Endothelial cell of umbilical vein (primary cell): ENCODE measurements at regions not wholly inside any gene's neighbourhood (a gene's known extent, or its start where the extent isn't known, plus 50 kb on each side); places are given as distances from the start of the nearest gene placed in this dataset.

Experiments
- BruUV-seq: library from RNA; stranded (reverse); fragments of 400-500 nt; replicated peaks from 2 replicates; lab custom pipeline; 2021; lab: Mats Ljungman, UMichigan
- CTCF ChIA-PET: fragments of 300-600, 350-600 bp; sonication (Branson Sonifier 250); formaldehyde crosslinking; loops from one replicate; lab custom pipeline; 2021; ENCODE audit warnings: antibody characterized with exemption, inconsistent platforms; lab: Charles Lee
- POLR2A ChIA-PET: fragments of 300-600, 350-600 bp; sonication (Branson Sonifier 250); formaldehyde crosslinking; loops from one replicate; lab custom pipeline; 2021; ENCODE audit warnings: antibody characterized with exemption, inconsistent platforms; lab: Charles Lee
- DNase-seq: peaks from one replicate; pipeline ENCODE4 v3.0.0-alpha.2; 2011; ENCODE audit warnings: low read depth, low spot score
- FAIRE-seq: peaks from 2 replicates; lab custom pipeline; 2011; peaks lifted over from hg19 to GRCh38; lab: Jason Lieb, UNC
- H2AFZ ChIP-seq: 2 replicates; pipeline ENCODE4 v1.6.0; 2012; ENCODE audit warnings: low read depth, low read length, control low read depth, inconsistent platforms
- H3K27ac ChIP-seq: 2 replicates; pipeline ENCODE4 v1.5.1; 2011; ENCODE audit warnings: low read depth, mild to moderate bottlenecking, control low read depth, low read length, moderate library complexity; ENCODE audit not compliant: insufficient read depth
- H3K27me3 ChIP-seq, 2 experiments: 2 replicates each; pipeline versions ENCODE4 v1.6.0 to v1.6.1; 2011; ENCODE audit warnings: low read length in 2 of 2, mixed read lengths in 1 of 2; ENCODE audit not compliant: control insufficient read depth in 2 of 2, insufficient read depth in 2 of 2
- H3K36me3 ChIP-seq, 2 experiments: 2 replicates in 1 of 2; 3 replicates in 1 of 2; pipeline ENCODE4 v1.5.1; 2011; ENCODE audit warnings: low read length in 2 of 2, mild to moderate bottlenecking in 1 of 2, moderate library complexity in 1 of 2; ENCODE audit not compliant: control insufficient read depth in 2 of 2, insufficient read depth in 2 of 2; ENCODE audit errors: extremely low read depth in 1 of 2
- H3K4me1 ChIP-seq: 3 replicates; pipeline ENCODE4 v1.5.1; 2011; ENCODE audit warnings: mild to moderate bottlenecking, low read length; ENCODE audit not compliant: control insufficient read depth, insufficient read depth; ENCODE audit errors: extremely low read depth
- H3K4me2 ChIP-seq: 2 replicates; pipeline ENCODE4 v1.6.1; 2011; ENCODE audit warnings: low read length, control low read depth, mixed read lengths; ENCODE audit not compliant: insufficient read depth
- H3K4me3 ChIP-seq, 3 experiments: fragments of 200-600 bp in 1 of 3; sonication (generic), shearing (Covaris generic) in 1 of 3; replicated peaks in 1 of 3; 2 replicates each; pipeline ENCODE4 v1.5.1; 2011 to 2016; ENCODE audit warnings: control low read depth in 3 of 3, low read length in 3 of 3, mild to moderate bottlenecking in 2 of 3, inconsistent platforms in 1 of 3, low read depth in 1 of 3, moderate library complexity in 1 of 3; ENCODE audit not compliant: insufficient read depth in 1 of 3
- H3K79me2 ChIP-seq: 2 replicates; pipeline ENCODE4 v1.6.0; 2012; ENCODE audit warnings: low read length, inconsistent platforms; ENCODE audit not compliant: control insufficient read depth, insufficient read depth
- H3K9ac ChIP-seq: replicated peaks from 2 replicates; pipeline ENCODE3; 2011; ENCODE audit warnings: low read length, control low read depth; ENCODE audit not compliant: insufficient read depth; ENCODE audit errors: extremely low read depth
- H3K9me1 ChIP-seq: replicated peaks from 3 replicates; pipeline ENCODE4 v1.6.0; 2011; ENCODE audit warnings: mild to moderate bottlenecking, low read length; ENCODE audit not compliant: control insufficient read depth, insufficient read depth; ENCODE audit errors: extremely low read depth
- H3K9me3 ChIP-seq: replicated peaks from 2 replicates; pipeline ENCODE4 v1.5.1; 2012; ENCODE audit warnings: low read length, inconsistent platforms; ENCODE audit not compliant: control insufficient read depth, insufficient read depth
- H4K20me1 ChIP-seq: replicated peaks from 2 replicates; pipeline ENCODE3; 2011; ENCODE audit warnings: mild to moderate bottlenecking, low read length; ENCODE audit not compliant: control insufficient read depth, insufficient read depth; ENCODE audit errors: extremely low read depth
- EZH2 ChIP-seq: IDR thresholded peaks from 2 replicates; pipeline ENCODE4 v1.6.1; 2012; ENCODE audit warnings: borderline replicate concordance, low read depth, mild to moderate bottlenecking, moderate library complexity, low read length, inconsistent platforms; ENCODE audit not compliant: severe bottlenecking
- FOS ChIP-seq: IDR thresholded peaks from 2 replicates; pipeline ENCODE4 v1.6.1; 2011; ENCODE audit warnings: mild to moderate bottlenecking, low read length, moderate library complexity, borderline replicate concordance; ENCODE audit not compliant: insufficient read depth
- GATA2 ChIP-seq: IDR thresholded peaks from 2 replicates; pipeline ENCODE4 v1.7.0; 2011; ENCODE audit warnings: low read depth, mild to moderate bottlenecking, moderate library complexity, mixed read lengths, low read length; ENCODE audit not compliant: insufficient read length, insufficient read depth
- JUN ChIP-seq: IDR thresholded peaks from 2 replicates; pipeline ENCODE4 v1.6.1; 2011; ENCODE audit warnings: borderline replicate concordance, low read depth; ENCODE audit not compliant: insufficient read length, insufficient read depth
- MYC ChIP-seq: IDR thresholded peaks from one replicate; pipeline ENCODE4 v1.6.1; 2011; ENCODE audit warnings: mild to moderate bottlenecking, low read depth, low read length
- POLR2A ChIP-seq: IDR thresholded peaks from 2 replicates; pipeline ENCODE4 v1.6.1; 2012; ENCODE audit warnings: low read depth, mild to moderate bottlenecking, control low read depth, low read length
- POLR2AphosphoS5 ChIP-seq: IDR thresholded peaks from 2 replicates; pipeline ENCODE4 v1.6.1; 2012; ENCODE audit warnings: low read depth, mild to moderate bottlenecking, control low read depth, low read length, moderate library complexity; ENCODE audit not compliant: insufficient read depth
- dilution Hi-C: fragments of 300-500 bp; cut with MboI; formaldehyde crosslinking; loops from one replicate; pipeline ENCODE4 v1.15.0; 2019; ENCODE audit warnings: low sequenced_read_pairs; ENCODE audit not compliant: extremely low pct_ligation_motif_present
- intact Hi-C: fragments of 100-400 bp; cut with micrococcal nuclease; formaldehyde crosslinking; loops from one replicate; pipeline ENCODE4 v1.10.0; 2022
- TF ChIP-seq, protein P1 (sequence below), 2 donors: IDR thresholded peaks; 1 replicate in 1 of 2; 2 replicates in 1 of 2; pipeline ENCODE4 v1.5.1; 2011; ENCODE audit warnings: low read length in 2 of 2, mild to moderate bottlenecking in 2 of 2, moderate library complexity in 2 of 2, control low read depth in 1 of 2, inconsistent platforms in 1 of 2, low read depth in 1 of 2; ENCODE audit not compliant: insufficient read depth in 1 of 2; ENCODE audit errors: extremely low read depth in 1 of 2
- TF ChIP-seq, protein P2 (sequence below): IDR thresholded peaks from 2 replicates; pipeline ENCODE4 v1.6.1; 2011; ENCODE audit not compliant: insufficient read depth, insufficient read length

DNA sequence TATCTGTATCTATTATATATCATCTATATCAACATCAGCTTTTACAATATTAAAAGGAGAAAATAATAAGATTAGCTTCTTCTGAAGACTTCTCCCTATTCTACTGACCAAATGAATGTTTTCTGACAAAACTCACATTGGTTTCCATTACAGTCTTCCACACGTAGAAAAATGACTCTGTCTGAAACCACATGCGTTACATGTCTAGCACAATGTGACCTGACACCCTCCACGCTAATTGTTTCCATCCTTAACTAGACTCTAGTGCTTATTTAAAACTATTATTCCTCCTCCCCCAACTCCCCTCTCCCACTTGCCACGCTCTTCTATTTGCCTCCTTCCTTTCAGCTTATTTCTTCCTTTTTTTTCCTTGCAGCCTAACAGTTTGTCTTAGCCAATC is 172.1 kb downstream of the ADAMTS15 start:
- H3K9ac ChIP-seq = no peak overlapping the region
- no peaks in the 10 kb centered on the region for H3K9me1 ChIP-seq
- no peaks in the 10 kb centered on the region for H3K9me3 ChIP-seq
- no peaks in the 10 kb centered on the region for H3K79me2 ChIP-seq
- no peak overlapping the region for H2AFZ ChIP-seq
- no peak for DNase-seq
- no peaks in the 10 kb centered on the region for H3K36me3 ChIP-seq
- no TSS peak for BruUV-seq
- dilution Hi-C loops = no loop called here
- TF ChIP-seq FOS (no peak), MYC (no peak), GATA2 (no peak), EZH2 (no peak), JUN (no peak), POLR2A (no peak), POLR2AphosphoS5 (no peak)
- TF ChIP-seq, protein P1, sequence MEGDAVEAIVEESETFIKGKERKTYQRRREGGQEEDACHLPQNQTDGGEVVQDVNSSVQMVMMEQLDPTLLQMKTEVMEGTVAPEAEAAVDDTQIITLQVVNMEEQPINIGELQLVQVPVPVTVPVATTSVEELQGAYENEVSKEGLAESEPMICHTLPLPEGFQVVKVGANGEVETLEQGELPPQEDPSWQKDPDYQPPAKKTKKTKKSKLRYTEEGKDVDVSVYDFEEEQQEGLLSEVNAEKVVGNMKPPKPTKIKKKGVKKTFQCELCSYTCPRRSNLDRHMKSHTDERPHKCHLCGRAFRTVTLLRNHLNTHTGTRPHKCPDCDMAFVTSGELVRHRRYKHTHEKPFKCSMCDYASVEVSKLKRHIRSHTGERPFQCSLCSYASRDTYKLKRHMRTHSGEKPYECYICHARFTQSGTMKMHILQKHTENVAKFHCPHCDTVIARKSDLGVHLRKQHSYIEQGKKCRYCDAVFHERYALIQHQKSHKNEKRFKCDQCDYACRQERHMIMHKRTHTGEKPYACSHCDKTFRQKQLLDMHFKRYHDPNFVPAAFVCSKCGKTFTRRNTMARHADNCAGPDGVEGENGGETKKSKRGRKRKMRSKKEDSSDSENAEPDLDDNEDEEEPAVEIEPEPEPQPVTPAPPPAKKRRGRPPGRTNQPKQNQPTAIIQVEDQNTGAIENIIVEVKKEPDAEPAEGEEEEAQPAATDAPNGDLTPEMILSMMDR (IDR thresholded peaks at IDR 0.05; ENCODE audit: extremely low read depth in 1 of 2, insufficient read depth in 1 of 2, low read depth in 1 of 2, low read length in 2 of 2) = no peak
- TF ChIP-seq, protein P2, sequence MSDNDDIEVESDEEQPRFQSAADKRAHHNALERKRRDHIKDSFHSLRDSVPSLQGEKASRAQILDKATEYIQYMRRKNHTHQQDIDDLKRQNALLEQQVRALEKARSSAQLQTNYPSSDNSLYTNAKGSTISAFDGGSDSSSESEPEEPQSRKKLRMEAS = no peak
- H4K20me1 ChIP-seq = no peaks in the 10 kb centered on the region
- no peak overlapping the region for H3K27ac ChIP-seq
- FAIRE-seq = no peak
- H3K4me3 ChIP-seq = no peak overlapping the region
- ChIA-PET CTCF (no interaction called here), POLR2A (no interaction called here)
- no peaks in the 10 kb centered on the region for H3K4me1 ChIP-seq
- no peaks in the 10 kb centered on the region for H3K27me3 ChIP-seq
- intact Hi-C loops = no loop called here
- H3K4me2 ChIP-seq = no peak overlapping the region
